Thymus (tissue), 11 donors: ENCODE measurements at regions not wholly inside any gene's neighbourhood (a gene's known extent, or its start where the extent isn't known, plus 50 kb on each side); places are given as distances from the start of the nearest gene placed in this dataset.

Experiments used
- DNase-seq, 9 donors: peaks; one replicate each; pipeline ENCODE4 v3.0.0-alpha.2; 2013; ENCODE audit warnings: low spot score in 9 of 9, low read depth in 6 of 9, missing footprints in 1 of 9
- H3K27ac ChIP-seq, 2 donors: one replicate each; pipeline ENCODE4 v1.5.1; 2013; ENCODE audit warnings: control low read depth in 1 of 2, low read depth in 1 of 2, low read length in 1 of 2, mild to moderate bottlenecking in 1 of 2, moderate library complexity in 1 of 2
- H3K27me3 ChIP-seq, 2 donors: one replicate each; pipeline ENCODE4 v1.5.1; 2013; ENCODE audit warnings: low read length in 1 of 2; ENCODE audit not compliant: control insufficient read depth in 2 of 2, insufficient read depth in 1 of 2
- H3K36me3 ChIP-seq, 2 donors: one replicate each; pipeline ENCODE4 v1.5.1; 2013; ENCODE audit warnings: low read length in 1 of 2, mild to moderate bottlenecking in 1 of 2, moderate library complexity in 1 of 2; ENCODE audit not compliant: control insufficient read depth in 2 of 2, insufficient read depth in 2 of 2
- H3K4me1 ChIP-seq, 2 donors: one replicate each; pipeline ENCODE4 v1.5.1; 2013; ENCODE audit warnings: low read length in 2 of 2; ENCODE audit not compliant: control insufficient read depth in 2 of 2, insufficient read depth in 2 of 2
- H3K4me3 ChIP-seq, 2 donors: one replicate each; pipeline ENCODE4 v1.5.1; 2013; ENCODE audit warnings: low read length in 2 of 2, control low read depth in 1 of 2, mild to moderate bottlenecking in 1 of 2
- H3K9me3 ChIP-seq, 2 donors: one replicate each; pipeline ENCODE4 v1.5.1; 2013; ENCODE audit warnings: low read length in 1 of 2, mild to moderate bottlenecking in 1 of 2; ENCODE audit not compliant: control insufficient read depth in 2 of 2, insufficient read depth in 1 of 2
- WGBS: extraction: QIAGEN DNeasy Blood & Tissue Kit; methylation state at CpG from one replicate; pipeline ENCODE4 v1.1.7; 2013; 5-methylcytosine and 5-hydroxymethylcytosine counted together
- donor health status: healthy.

GRCh38 chr9:124198948-124199347, 58.8 kb upstream of the NEK6 start:
- Histone ChIP-seq H3K27ac (no peak overlapping the region), H3K4me1 (peaks cover 0 to 22% of the 10 kb centered on the region in 2 donors), H3K36me3 (no peaks in the 10 kb centered on the region), H3K4me3 (no peak overlapping the region), H3K9me3 (peaks cover 0 to 6% of the 10 kb centered on the region in 2 donors), H3K27me3 (no peaks in the 10 kb centered on the region)
- WGBS, result 83% methylated on average over 4 of the region's 4 CpGs
- no peak for DNase-seq

- no peak for DNase-seq
- Histone ChIP-seq H3K27ac (no peak overlapping the region), H3K36me3 (no peaks in the 10 kb centered on the region), H3K4me3 (no peak overlapping the region), H3K9me3 (peaks cover 0 to 6% of the 10 kb centered on the region in 2 donors), H3K27me3 (no peaks in the 10 kb centered on the region), H3K4me1 (peaks cover 0 to 22% of the 10 kb centered on the region in 2 donors)
- WGBS, result 95% methylated on average over 3 of the region's 3 CpGs
Observed at GRCh38 chr9:124199474-124199873, 58.3 kb upstream of the NEK6 start.

GRCh38 chr9:124202447-124202971, 55.2 kb upstream of the NEK6 start:
- Histone ChIP-seq H3K27me3 (no peaks in the 10 kb centered on the region), H3K4me3 (no peak overlapping the region), H3K9me3 (no peaks in the 10 kb centered on the region), H3K4me1 (peaks cover 0 to 20% of the 10 kb centered on the region in 2 donors), H3K36me3 (no peaks in the 10 kb centered on the region), H3K27ac (peak overlapping the region in 1 of 2 donors; percentile 55)
- DNase-seq, result peak in 6 of 9 donors; percentile 21 to 73 (median 38)
- 16% methylated on average over 5 of the region's 5 CpGs for WGBS

GRCh38 chr9:124205686-124206352, 51.9 kb upstream of the NEK6 start:
- no peaks in the 10 kb centered on the region for H3K36me3 ChIP-seq
- H3K9me3 ChIP-seq, result no peaks in the 10 kb centered on the region
- no peak overlapping the region for H3K27ac ChIP-seq
- no peak for DNase-seq
- H3K27me3 ChIP-seq, result no peaks in the 10 kb centered on the region
- peaks cover 0 to 17% of the 10 kb centered on the region in 2 donors for H3K4me1 ChIP-seq
- WGBS, result 52% methylated on average over 2 of the region's 2 CpGs
- no peak overlapping the region for H3K4me3 ChIP-seq

GRCh38 chr9:124206391-124206790, 51.4 kb upstream of the NEK6 start:
- 86% methylated on average over 2 of the region's 2 CpGs for WGBS
- H3K27ac ChIP-seq, result no peak overlapping the region

More at GRCh38 chr9:124206391-124206790, 51.4 kb upstream of the NEK6 start:
- no peaks in the 10 kb centered on the region for H3K27me3 ChIP-seq
- no peaks in the 10 kb centered on the region for H3K36me3 ChIP-seq
- no peak overlapping the region for H3K4me3 ChIP-seq
- H3K4me1 ChIP-seq, result peaks cover 0 to 17% of the 10 kb centered on the region in 2 donors
- DNase-seq, result no peak
- H3K9me3 ChIP-seq, result no peaks in the 10 kb centered on the region
